ENCODE measurements at regions not wholly inside any gene's neighbourhood (a gene's known extent, or its start where the extent isn't known, plus 50 kb on each side); places are given as distances from the start of the nearest gene placed in this dataset.

DNA sequence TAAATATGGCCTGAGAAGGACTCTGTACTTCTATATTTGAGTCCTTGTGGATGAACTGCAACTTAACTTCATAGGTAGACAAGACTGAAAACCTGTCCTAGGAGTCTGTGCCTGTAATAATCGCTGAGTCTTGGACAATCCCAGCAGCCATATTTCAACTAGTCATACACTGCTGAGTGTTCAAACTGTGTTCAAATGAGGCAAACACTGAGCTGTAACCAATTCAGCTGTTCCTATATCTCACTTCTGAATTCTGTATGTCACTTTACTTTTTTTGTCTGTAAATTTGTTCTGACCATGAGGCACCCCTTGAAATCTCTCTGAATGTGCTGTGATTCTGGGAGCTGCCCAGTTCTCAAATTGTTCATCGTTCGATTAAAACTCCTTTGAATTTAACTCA, 72.4 kb downstream of the FOXF2 start:
- Mint-ChIP-seq H3K27me3 (ENCODE audit: low read depth) (no peaks in the 10 kb centered on the region), H3K4me1 (peaks cover 25 to 27% of the 10 kb centered on the region in 2 experiments), H3K9me3 (no peaks in the 10 kb centered on the region; a peak in 1 of 5 replicates), H3K27ac (no peak overlapping the region), H3K36me3 (ENCODE audit: insufficient read depth in 1 of 3, low read depth in 3 of 3) (peaks cover 0 to 2% (median 0%) of the 10 kb centered on the region in 3 experiments; a peak in 1 of 7 replicates), H3K4me3 (no peak overlapping the region)
- Histone ChIP-seq H3K9me3 (ENCODE audit: control insufficient read depth, low read depth, low read length) (no peaks in the 10 kb centered on the region), H3K79me1 (ENCODE audit: insufficient read depth, low read depth, low read length, poor library complexity, severe bottlenecking) (no peaks in the 10 kb centered on the region), H2BK15ac (ENCODE audit: low read depth, low read length) (no peak overlapping the region), H4K91ac (ENCODE audit: insufficient read length, low read depth, low read length) (no peak overlapping the region), H2BK5ac (ENCODE audit: insufficient read length, low read length) (no peak overlapping the region), H3K23ac (ENCODE audit: insufficient read length, low read depth, low read length) (no peak overlapping the region), H3K56ac (ENCODE audit: insufficient read length, low read depth, low read length) (no peak overlapping the region), H3K14ac (ENCODE audit: insufficient read depth, low read length) (no peak overlapping the region), H3K4me2 (ENCODE audit: insufficient read depth, insufficient read length, low read length) (no peak overlapping the region), H2BK20ac (ENCODE audit: low read depth, low read length, poor library complexity, severe bottlenecking) (no peak overlapping the region), H3K23me2 (ENCODE audit: insufficient read length, low read depth, low read length, poor library complexity, severe bottlenecking) (no peaks in the 10 kb centered on the region), H3K27ac (ENCODE audit: insufficient read length, low read depth, low read length) (no peak overlapping the region), H3K79me2 (ENCODE audit: insufficient read depth, low read length) (no peaks in the 10 kb centered on the region), H3K9ac (ENCODE audit: extremely low read depth, insufficient read length, low read length) (no peak overlapping the region), H3K4me1 (ENCODE audit: insufficient read depth, low read length) (peaks cover 9% of the 10 kb centered on the region; the same call in 1 of the 2 replicates), H4K20me1 (ENCODE audit: control insufficient read depth, insufficient read depth, insufficient read length) (no peaks in the 10 kb centered on the region), H2BK12ac (ENCODE audit: insufficient read length, low read depth, low read length) (no peak overlapping the region), H3K27me3 (ENCODE audit: insufficient read depth, low read length) (no peaks in the 10 kb centered on the region), H4K5ac (ENCODE audit: insufficient read length, low read depth, low read length) (no peak overlapping the region), H3K18ac (ENCODE audit: insufficient read length, low read depth, low read length) (no peak overlapping the region), H4K8ac (replicated peaks; ENCODE audit: insufficient read length, low read depth, low read length) (no peak overlapping the region), H3T11ph (ENCODE audit: low read length) (no peak overlapping the region), H2BK120ac (ENCODE audit: low read depth, low read length, poor library complexity, severe bottlenecking) (no peak overlapping the region), H3K4ac (ENCODE audit: low read depth, low read length) (no peak overlapping the region), H2AFZ (ENCODE audit: low read length) (no peak overlapping the region), H2AK5ac (ENCODE audit: insufficient read length, low read length) (no peak overlapping the region)
- no peak for DNase-seq
- WGBS (ENCODE audit: extremely low coverage, insufficient read length, low lambda C conversion rate): no CpG with 5 or more reads among the region's 3 CpGs
- no peak for TF ChIP-seq CTCF (conservative IDR thresholded peaks at IDR 0.05)

All from H9 (cell line).